DMS114 treated with DMSO at 0.1 percent for 48 hours (cell line): ENCODE measurements at regions not wholly inside any gene's neighbourhood (a gene's known extent, or its start where the extent isn't known, plus 50 kb on each side); places are given as distances from the start of the nearest gene placed in this dataset.
"Not testable (repeated sequence)": the region's sequence is repeated elsewhere in the genome, so short reads cannot be mapped to it uniquely, and the experiment has no call there.

Experiments used
- DNase-seq: peaks from one replicate; lab custom pipeline; 2025; ENCODE audit not compliant: unreplicated experiment; lab: John Stamatoyannopoulos, UW

- DNase-seq: no peak
Measured at GRCh38 chr6:144667532-144668503, 382.7 kb downstream of the UTRN start.

- DNase-seq: not testable (repeated sequence)
Measured at GRCh38 chr6:144670259-144670658, 385.1 kb downstream of the UTRN start.

GRCh38 chr6:144673807-144674206, 388.7 kb downstream of the UTRN start:
- DNase-seq: no peak

- DNase-seq: no peak
Measured at GRCh38 chr6:144675231-144675861, 390.2 kb downstream of the UTRN start.

- DNase-seq: not testable (repeated sequence)
Measured at GRCh38 chr6:144676310-144676709, 391.2 kb downstream of the UTRN start.

- not testable (repeated sequence) for DNase-seq
Measured at GRCh38 chr6:144677263-144677662, 392.1 kb downstream of the UTRN start.

GRCh38 chr6:144678844-144679243, 393.7 kb downstream of the UTRN start:
- DNase-seq: no peak

GRCh38 chr6:144681334-144681733, 396.2 kb downstream of the UTRN start:
- DNase-seq: no peak

- DNase-seq: no peak
Measured at GRCh38 chr6:144683216-144684070, 398.3 kb downstream of the UTRN start.

GRCh38 chr6:144688713-144689112, 403.6 kb downstream of the UTRN start:
- DNase-seq: no peak

GRCh38 chr6:144689503-144690040, 404.4 kb downstream of the UTRN start:
- no peak for DNase-seq

- no peak for DNase-seq
Measured at GRCh38 chr6:144690133-144690532, 405.0 kb downstream of the UTRN start.

- no peak for DNase-seq
Measured at GRCh38 chr6:144690666-144691065, 405.5 kb downstream of the UTRN start.

- not testable (repeated sequence) for DNase-seq
Measured at GRCh38 chr6:144692050-144692449, 406.9 kb downstream of the UTRN start.

- DNase-seq: no peak
Measured at GRCh38 chr6:144695858-144696533, 410.9 kb downstream of the UTRN start.

GRCh38 chr6:144696610-144697368, 411.7 kb downstream of the UTRN start:
- no peak for DNase-seq

- no peak for DNase-seq
Measured at GRCh38 chr6:144697369-144697760, 412.2 kb downstream of the UTRN start.

- no peak for DNase-seq
Measured at GRCh38 chr6:144697801-144698200, 412.7 kb downstream of the UTRN start.

- DNase-seq: no peak
Measured at GRCh38 chr6:144702781-144703180, 417.6 kb downstream of the UTRN start.

GRCh38 chr6:144710207-144710606, 425.1 kb downstream of the UTRN start:
- DNase-seq: no peak
